ENCODE measurements at regions not wholly inside any gene's neighbourhood (a gene's known extent, or its start where the extent isn't known, plus 50 kb on each side); places are given as distances from the start of the nearest gene placed in this dataset.
"Not testable (repeated sequence)": the region's sequence is repeated elsewhere in the genome, so short reads cannot be mapped to it uniquely, and the experiment has no call there.

GRCh38 chr21:35812679-35813078, 247.6 kb downstream of the SETD4 start:
- TF ChIP-seq, protein P1, sequence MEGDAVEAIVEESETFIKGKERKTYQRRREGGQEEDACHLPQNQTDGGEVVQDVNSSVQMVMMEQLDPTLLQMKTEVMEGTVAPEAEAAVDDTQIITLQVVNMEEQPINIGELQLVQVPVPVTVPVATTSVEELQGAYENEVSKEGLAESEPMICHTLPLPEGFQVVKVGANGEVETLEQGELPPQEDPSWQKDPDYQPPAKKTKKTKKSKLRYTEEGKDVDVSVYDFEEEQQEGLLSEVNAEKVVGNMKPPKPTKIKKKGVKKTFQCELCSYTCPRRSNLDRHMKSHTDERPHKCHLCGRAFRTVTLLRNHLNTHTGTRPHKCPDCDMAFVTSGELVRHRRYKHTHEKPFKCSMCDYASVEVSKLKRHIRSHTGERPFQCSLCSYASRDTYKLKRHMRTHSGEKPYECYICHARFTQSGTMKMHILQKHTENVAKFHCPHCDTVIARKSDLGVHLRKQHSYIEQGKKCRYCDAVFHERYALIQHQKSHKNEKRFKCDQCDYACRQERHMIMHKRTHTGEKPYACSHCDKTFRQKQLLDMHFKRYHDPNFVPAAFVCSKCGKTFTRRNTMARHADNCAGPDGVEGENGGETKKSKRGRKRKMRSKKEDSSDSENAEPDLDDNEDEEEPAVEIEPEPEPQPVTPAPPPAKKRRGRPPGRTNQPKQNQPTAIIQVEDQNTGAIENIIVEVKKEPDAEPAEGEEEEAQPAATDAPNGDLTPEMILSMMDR (IDR thresholded peaks at IDR 0.05) = no peak
- Histone ChIP-seq H3K27ac (no peak overlapping the region), H3K4me3 (no peak overlapping the region)
- DNase-seq (ENCODE audit: low spot score) = no peak

DNA sequence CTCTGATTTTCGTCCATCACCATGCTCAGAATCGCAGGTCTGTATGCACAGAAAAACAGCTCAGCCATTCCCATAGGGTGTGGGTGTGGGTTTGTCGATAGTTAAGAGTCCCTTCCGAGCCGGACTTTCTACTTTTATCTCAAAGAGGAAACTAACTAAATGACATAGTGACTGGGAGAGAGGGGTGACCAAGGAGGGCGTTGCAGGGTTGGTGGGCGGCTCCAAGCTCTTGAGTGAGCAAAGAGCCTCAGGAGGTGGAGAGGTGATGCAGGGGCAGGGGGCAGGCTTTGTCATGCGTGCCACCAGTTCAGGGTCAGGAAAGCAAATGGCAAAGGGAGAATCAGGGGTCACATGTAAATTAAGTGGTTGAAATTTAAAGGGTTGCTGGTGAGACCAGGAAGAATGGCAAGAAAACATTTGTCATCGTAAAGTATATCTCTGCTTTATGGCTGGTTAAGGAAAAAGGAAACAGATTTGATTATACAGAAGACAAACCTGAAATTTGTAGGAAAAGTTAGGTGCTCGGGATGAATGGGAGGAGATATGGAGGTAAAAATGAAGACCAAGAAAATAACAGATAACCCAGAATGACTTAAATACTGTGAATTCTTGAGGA, 249.0 kb downstream of the SETD4 start:
- DNase-seq (ENCODE audit: low spot score) = no peak
- H3K4me3 ChIP-seq = no peak overlapping the region
- no peak overlapping the region for H3K27ac ChIP-seq
- TF ChIP-seq, protein P1 (IDR thresholded peaks at IDR 0.05) = no peak

GRCh38 chr21:35810431-35810970, 249.8 kb downstream of the SETD4 start:
- TF ChIP-seq, protein P1 (IDR thresholded peaks at IDR 0.05) = no peak
- no peak for DNase-seq (ENCODE audit: low spot score)
- Histone ChIP-seq H3K4me3 (no peak overlapping the region), H3K27ac (no peak overlapping the region)

DNA sequence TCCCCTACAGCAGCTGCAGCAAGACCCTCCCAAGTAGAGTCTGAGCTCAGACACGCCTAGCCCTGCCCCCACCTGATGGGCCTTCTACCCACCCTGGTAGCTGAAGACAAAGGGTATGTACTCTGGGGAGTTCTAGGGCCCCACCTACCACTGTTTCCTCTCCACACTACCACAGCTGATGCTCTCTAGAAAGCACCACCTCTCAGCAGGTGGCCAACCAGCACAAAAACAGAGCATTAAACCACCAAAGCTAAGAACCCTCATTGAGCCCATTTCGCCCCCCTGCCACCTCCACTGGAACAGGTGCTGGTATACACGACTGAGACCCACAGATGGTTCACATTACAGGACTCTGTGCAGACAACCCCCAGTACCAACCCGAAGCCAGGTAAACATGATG, 258.9 kb downstream of the SETD4 start:
- no peak for DNase-seq (ENCODE audit: low spot score)
- TF ChIP-seq, protein P1 (IDR thresholded peaks at IDR 0.05) = no peak
- Histone ChIP-seq H3K4me3 (no peak overlapping the region), H3K27ac (peak overlapping the region in 1 of 2 donors; percentile 16)

GRCh38 chr21:35800796-35801385, 259.4 kb downstream of the SETD4 start:
- not testable (repeated sequence) for H3K4me3 ChIP-seq; DNase-seq (ENCODE audit: low spot score)
- peak overlapping the region in 1 of 2 donors; percentile 16 for H3K27ac ChIP-seq

DNA sequence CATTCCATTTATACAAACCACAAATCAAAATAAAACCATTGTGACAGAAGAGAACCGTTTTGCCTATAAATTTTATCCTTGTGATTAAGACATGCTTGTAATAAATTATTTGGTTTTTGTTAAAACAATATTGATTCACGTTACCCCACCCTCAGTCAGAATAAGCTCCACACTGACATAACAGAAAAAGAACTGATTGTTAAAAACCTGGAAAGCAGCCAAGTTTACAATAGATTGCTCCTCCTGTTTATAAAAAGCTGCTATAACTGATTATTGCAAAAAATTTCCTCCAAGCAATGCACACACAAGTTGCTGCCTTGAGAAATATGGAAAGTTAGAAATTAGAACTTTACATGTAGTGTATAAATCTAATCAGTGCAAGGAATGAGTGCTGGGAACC, 263.5 kb downstream of the SETD4 start:
- DNase-seq (ENCODE audit: low spot score) = no peak
- H3K27ac ChIP-seq = no peak overlapping the region
- no peak overlapping the region for H3K4me3 ChIP-seq
- TF ChIP-seq, protein P1 (IDR thresholded peaks at IDR 0.05) = no peak

DNA sequence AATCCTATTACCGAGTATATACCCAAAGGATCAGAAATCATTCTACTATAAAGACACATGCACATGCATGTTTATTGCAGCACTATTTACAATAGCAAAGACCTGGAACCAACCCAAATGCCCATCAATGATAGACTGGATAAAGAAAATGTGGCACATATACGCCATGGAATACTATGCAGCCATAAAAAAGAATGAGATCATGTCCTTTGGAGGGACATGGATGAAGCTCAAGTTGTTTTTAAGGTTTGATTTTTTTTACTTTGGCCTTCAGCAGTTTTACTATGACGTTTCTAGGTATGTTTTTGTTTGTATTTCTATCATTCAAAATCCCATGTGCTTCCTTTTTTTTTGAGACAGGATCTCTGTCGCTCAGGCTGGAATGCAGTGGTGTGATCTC, 265.8 kb downstream of the SETD4 start:
- not testable (repeated sequence) for H3K4me3 ChIP-seq; H3K27ac ChIP-seq; DNase-seq (ENCODE audit: low spot score)

DNA sequence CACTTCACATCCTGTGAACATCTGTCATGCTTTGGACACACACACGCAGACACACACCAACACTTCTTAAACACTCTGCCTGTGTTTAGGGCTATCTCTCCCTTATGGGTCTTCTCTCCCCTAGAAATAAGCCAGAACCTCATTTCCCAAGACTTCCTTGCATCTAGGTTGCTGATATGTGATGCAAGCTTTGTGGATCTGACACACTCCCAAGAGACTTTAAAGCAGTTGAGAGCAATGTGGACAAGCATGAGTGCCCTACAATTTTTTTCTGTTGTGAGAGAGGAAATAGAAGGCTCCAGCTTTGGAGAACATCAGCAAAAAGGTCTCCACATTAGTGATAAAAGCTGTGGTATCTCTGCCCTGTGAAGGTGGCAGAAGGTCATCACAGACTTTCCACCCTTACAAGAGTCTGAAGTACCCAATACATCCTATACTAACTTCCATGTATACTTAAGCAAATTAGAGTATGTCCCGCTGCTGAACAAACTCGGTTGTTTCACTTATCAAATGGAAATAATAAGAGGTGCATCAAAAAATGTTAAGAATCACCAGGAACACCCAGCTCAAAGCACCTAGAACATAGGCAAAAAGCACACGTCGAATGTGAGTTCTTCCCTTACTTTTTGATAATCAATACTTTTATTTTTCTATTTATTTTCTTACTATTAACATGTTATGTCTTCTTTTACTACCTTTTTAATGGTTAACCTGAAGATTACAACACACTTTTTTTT, 267.6 kb downstream of the SETD4 start:
- Histone ChIP-seq H3K4me3 (no peak overlapping the region), H3K27ac (no peak overlapping the region)
- DNase-seq (ENCODE audit: low spot score) = no peak
- TF ChIP-seq, protein P1 (IDR thresholded peaks at IDR 0.05) = no peak
